Adrenal gland (tissue), 9 donors: ENCODE measurements at regions not wholly inside any gene's neighbourhood (a gene's known extent, or its start where the extent isn't known, plus 50 kb on each side); places are given as distances from the start of the nearest gene placed in this dataset.

Experiments
- DNase-seq, 7 donors: peaks; one replicate each; pipeline ENCODE4 v3.0.0-alpha.2; 2019 to 2020
- H3K27ac ChIP-seq, 5 donors: fragments of 200-600 bp; sonication (generic) in 4 of 5; 1 replicate in 3 of 5; 2 replicates in 2 of 5; pipeline versions ENCODE4 v1.5.1 to v1.8.0; 2016 to 2020; ENCODE audit warnings: mild to moderate bottlenecking in 1 of 5
- H3K27me3 ChIP-seq: fragments of 200-600 bp; 2 replicates; pipeline ENCODE4 v1.8.0; 2021
- H3K36me3 ChIP-seq, 2 donors: fragments of 200-600 bp; replicated peaks in 1 of 2; 1 replicate in 1 of 2; 2 replicates in 1 of 2; pipeline versions ENCODE4 v1.5.1 to v1.8.0; 2018 to 2022
- H3K4me1 ChIP-seq, 2 donors: fragments of 200-600 bp; replicated peaks in 1 of 2; 1 replicate in 1 of 2; 2 replicates in 1 of 2; pipeline versions ENCODE4 v1.5.1 to v1.8.0; 2018 to 2021
- H3K4me3 ChIP-seq, 4 donors: fragments of 200-600 bp; sonication (generic) in 3 of 4; one replicate each; pipeline ENCODE4 v1.5.1; 2016 to 2018
- H3K9me3 ChIP-seq, 3 donors: fragments of 200-600 bp; sonication (generic) in 1 of 3; replicated peaks in 1 of 3; 1 replicate in 2 of 3; 2 replicates in 1 of 3; pipeline versions ENCODE4 v1.5.1 to v1.8.0; 2016 to 2021
- CTCF ChIP-seq, 6 experiments: fragments of 450-650 bp in 4 of 6; fragments of 200-600 bp in 2 of 6; sonication (generic) in 1 of 6; IDR thresholded peaks; 1 replicate in 5 of 6; 2 replicates in 1 of 6; pipeline versions ENCODE4 v1.5.1 to v1.8.0; 2016 to 2021; ENCODE audit warnings: antibody characterized with exemption in 6 of 6, mild to moderate bottlenecking in 2 of 6, moderate library complexity in 1 of 6
- POLR2A ChIP-seq, 2 donors: fragments of 450-650 bp; IDR thresholded peaks; one replicate each; pipeline ENCODE4 v1.6.1; 2017; ENCODE audit warnings: antibody characterized with exemption in 2 of 2, mild to moderate bottlenecking in 2 of 2, moderate library complexity in 1 of 2
- WGBS, 4 donors: extraction: QIAGEN DNeasy Blood & Tissue Kit in 2 of 4; methylation state at CpG; one replicate each; pipeline versions ENCODE4 v1.1.5 to v1.1.7; 2013 to 2017; 5-methylcytosine and 5-hydroxymethylcytosine counted together
- intact Hi-C, 2 donors: fragments of 100-400 bp; cut with DNase I; formaldehyde crosslinking; loops; one replicate each; pipeline versions ENCODE4 v1.14.1 to v1.15.0; 2022 to 2023
- donor health status: healthy with polysubstance abuse.
- donor health status: Bipolar disorder and iron deficiency.
- donor health status: DM: yes; HTN: yes; CAD: no.
- donor health status: DM: no; HTN: no; CAD: no.
- donor health status: DM: no; HTN: no; CAD: no.

- Histone ChIP-seq H3K4me1 (no peaks in the 10 kb centered on the region), H3K27ac (no peak overlapping the region), H3K27me3 (no peaks in the 10 kb centered on the region), H3K4me3 (no peak overlapping the region), H3K9me3 (no peaks in the 10 kb centered on the region), H3K36me3 (no peaks in the 10 kb centered on the region)
- intact Hi-C loops, result no loop called here
- TF ChIP-seq POLR2A (IDR thresholded peaks at IDR 0.05) (no peak), CTCF (IDR thresholded peaks at IDR 0.05) (no peak)
- DNase-seq, result no peak
- WGBS, 4 donors, result 60 to 65% (median 64%) methylated on average over 3 of the region's 3 CpGs
Measured at GRCh38 chr11:129543515-129544290, 168.1 kb downstream of the BARX2 start.

GRCh38 chr11:129544691-129545090, 169.0 kb downstream of the BARX2 start:
- TF ChIP-seq CTCF (IDR thresholded peaks at IDR 0.05) (no peak), POLR2A (IDR thresholded peaks at IDR 0.05) (no peak)
- DNase-seq, result no peak
- no peaks in the 10 kb centered on the region for H3K9me3 ChIP-seq
- no peak overlapping the region for H3K27ac ChIP-seq
- WGBS, 4 donors, result 59 to 72% (median 61%) methylated on average over 1 of the region's 1 CpG
- intact Hi-C loops, result no loop called here
- no peaks in the 10 kb centered on the region for H3K4me1 ChIP-seq
- H3K4me3 ChIP-seq, result no peak overlapping the region
- H3K36me3 ChIP-seq, result no peaks in the 10 kb centered on the region
- no peaks in the 10 kb centered on the region for H3K27me3 ChIP-seq

GRCh38 chr11:129546266-129546665, 170.6 kb downstream of the BARX2 start:
- TF ChIP-seq POLR2A (IDR thresholded peaks at IDR 0.05) (no peak), CTCF (IDR thresholded peaks at IDR 0.05) (no peak)
- intact Hi-C loops, result no loop called here
- 76 to 83% (median 81%) methylated on average over 4 of the region's 4 CpGs for WGBS, 4 donors

GRCh38 chr11:129557421-129557820, 181.8 kb downstream of the BARX2 start:
- Histone ChIP-seq H3K4me3 (no peak overlapping the region), H3K9me3 (no peaks in the 10 kb centered on the region), H3K36me3 (no peaks in the 10 kb centered on the region), H3K4me1 (no peaks in the 10 kb centered on the region), H3K27ac (no peak overlapping the region), H3K27me3 (no peaks in the 10 kb centered on the region)
- intact Hi-C loops, result no loop called here
- TF ChIP-seq POLR2A (IDR thresholded peaks at IDR 0.05), result no peak
- TF ChIP-seq CTCF (IDR thresholded peaks at IDR 0.05), result no peak
- no peak for DNase-seq
- whole genome bisulfite sequencing, 4 donors, result 50 to 73% (median 60%) methylated on average over 1 to 4 of the region's 4 CpGs; no CpG with 5 or more reads in 1 of the 4 donors

More at GRCh38 chr11:129546266-129546665, 170.6 kb downstream of the BARX2 start:
- no peaks in the 10 kb centered on the region for H3K9me3 ChIP-seq
- no peak for DNase-seq
- H3K36me3 ChIP-seq, result no peaks in the 10 kb centered on the region
- H3K27ac ChIP-seq, result no peak overlapping the region
- H3K4me3 ChIP-seq, result no peak overlapping the region
- no peaks in the 10 kb centered on the region for H3K27me3 ChIP-seq
- no peaks in the 10 kb centered on the region for H3K4me1 ChIP-seq
